Fibroblast of upper back skin (primary cell): ENCODE measurements at regions not wholly inside any gene's neighbourhood (a gene's known extent, or its start where the extent isn't known, plus 50 kb on each side); places are given as distances from the start of the nearest gene placed in this dataset.
"Not testable (repeated sequence)": the region's sequence is repeated elsewhere in the genome, so short reads cannot be mapped to it uniquely, and the experiment has no call there.

Experiments
- DNase-seq: peaks from one replicate; pipeline ENCODE4 v3.0.0-alpha.2; 2013

- no peak for DNase-seq
These were observed 99.6 kb downstream of the FAM114A2 start for GRCh38 chr5:153939101-153939500.

- DNase-seq: peak; percentile 64
These were observed 100.4 kb downstream of the FAM114A2 start for GRCh38 chr5:153938191-153938842.

GRCh38 chr5:153937661-153938060 lies 101.0 kb downstream of the FAM114A2 start:
- DNase-seq: no peak

- not testable (repeated sequence) for DNase-seq
These were observed 103.6 kb downstream of the FAM114A2 start for GRCh38 chr5:153935151-153935550.

GRCh38 chr5:153926201-153926600 lies 112.5 kb downstream of the FAM114A2 start:
- DNase-seq: peak; percentile 39

- no peak for DNase-seq
These were observed 119.5 kb downstream of the FAM114A2 start for GRCh38 chr5:153919161-153919560.

- peak; percentile 33 for DNase-seq
These were observed 131.4 kb downstream of the FAM114A2 start for GRCh38 chr5:153907170-153907775.

- peak; percentile 31 for DNase-seq
These were observed 133.5 kb downstream of the FAM114A2 start for GRCh38 chr5:153905219-153905618.

- DNase-seq: peak; percentile 64
These were observed 135.4 kb downstream of the FAM114A2 start for GRCh38 chr5:153903321-153903720.

- DNase-seq: peak; percentile 76
These were observed 136.7 kb downstream of the FAM114A2 start for GRCh38 chr5:153902016-153902415.

GRCh38 chr5:153901449-153901848 lies 137.3 kb downstream of the FAM114A2 start:
- no peak for DNase-seq

GRCh38 chr5:153900703-153901395 lies 137.9 kb downstream of the FAM114A2 start:
- DNase-seq: peak; percentile 98

- no peak for DNase-seq
These were observed 139.0 kb downstream of the FAM114A2 start for GRCh38 chr5:153899746-153900145.

GRCh38 chr5:153896701-153897100 lies 142.0 kb downstream of the FAM114A2 start:
- DNase-seq: peak; percentile 82

- peak; percentile 53 for DNase-seq
These were observed 142.6 kb downstream of the FAM114A2 start for GRCh38 chr5:153896117-153896516.

GRCh38 chr5:153895266-153895665 lies 143.4 kb downstream of the FAM114A2 start:
- DNase-seq: no peak

GRCh38 chr5:153893817-153894216 lies 144.9 kb downstream of the FAM114A2 start:
- DNase-seq: no peak

- no peak for DNase-seq
These were observed 147.3 kb downstream of the FAM114A2 start for GRCh38 chr5:153891394-153891793.

- DNase-seq: no peak
These were observed 149.9 kb downstream of the FAM114A2 start for GRCh38 chr5:153888781-153889180.

GRCh38 chr5:153885141-153885540 lies 153.6 kb downstream of the FAM114A2 start:
- DNase-seq: no peak

GRCh38 chr5:153884612-153884957 lies 154.1 kb downstream of the FAM114A2 start:
- DNase-seq: no peak

GRCh38 chr5:153883854-153884611 lies 154.7 kb downstream of the FAM114A2 start:
- DNase-seq: peak; percentile 88

GRCh38 chr5:153881687-153882086 lies 157.0 kb downstream of the FAM114A2 start:
- peak; percentile 32 for DNase-seq
